Uterus (tissue), 2 donors: ENCODE measurements at regions not wholly inside any gene's neighbourhood (a gene's known extent, or its start where the extent isn't known, plus 50 kb on each side); places are given as distances from the start of the nearest gene placed in this dataset.

Experiments used
- POLR2A ChIP-seq, 2 donors: fragments of 450-650 bp; IDR thresholded peaks; one replicate each; pipeline ENCODE4 v1.6.1; 2016; ENCODE audit warnings: antibody characterized with exemption in 2 of 2, mild to moderate bottlenecking in 1 of 2, moderate library complexity in 1 of 2
- TF ChIP-seq, protein P1 (sequence below), 4 experiments: fragments of 200-600 bp in 2 of 4; fragments of 450-650 bp in 2 of 4; sonication (generic) in 2 of 4; IDR thresholded peaks; one replicate each; pipeline ENCODE4 v1.5.1; 2016 to 2019; ENCODE audit warnings: antibody characterized with exemption in 4 of 4, mild to moderate bottlenecking in 2 of 4, moderate library complexity in 1 of 4

DNA sequence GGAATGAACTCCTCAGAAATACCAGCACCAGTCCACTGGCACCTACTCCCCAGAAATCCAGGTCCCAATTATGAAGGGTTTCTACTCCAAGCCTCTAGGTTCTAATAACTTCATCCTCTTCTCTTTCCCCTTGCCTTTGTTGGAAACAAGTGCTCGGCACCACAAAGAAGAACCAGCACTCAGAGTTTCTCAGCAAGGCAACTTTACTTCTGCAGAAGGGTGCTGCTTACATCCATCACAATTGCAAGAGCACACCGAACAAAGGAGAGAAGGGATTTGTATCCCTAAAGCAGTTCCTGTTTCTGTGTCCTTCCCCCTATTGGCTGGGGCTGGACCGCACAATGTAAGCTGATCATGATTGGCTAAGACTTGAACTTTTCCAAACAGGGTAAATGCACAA lies 74.2 kb upstream of the GNG2 start:
- TF ChIP-seq, protein P1, sequence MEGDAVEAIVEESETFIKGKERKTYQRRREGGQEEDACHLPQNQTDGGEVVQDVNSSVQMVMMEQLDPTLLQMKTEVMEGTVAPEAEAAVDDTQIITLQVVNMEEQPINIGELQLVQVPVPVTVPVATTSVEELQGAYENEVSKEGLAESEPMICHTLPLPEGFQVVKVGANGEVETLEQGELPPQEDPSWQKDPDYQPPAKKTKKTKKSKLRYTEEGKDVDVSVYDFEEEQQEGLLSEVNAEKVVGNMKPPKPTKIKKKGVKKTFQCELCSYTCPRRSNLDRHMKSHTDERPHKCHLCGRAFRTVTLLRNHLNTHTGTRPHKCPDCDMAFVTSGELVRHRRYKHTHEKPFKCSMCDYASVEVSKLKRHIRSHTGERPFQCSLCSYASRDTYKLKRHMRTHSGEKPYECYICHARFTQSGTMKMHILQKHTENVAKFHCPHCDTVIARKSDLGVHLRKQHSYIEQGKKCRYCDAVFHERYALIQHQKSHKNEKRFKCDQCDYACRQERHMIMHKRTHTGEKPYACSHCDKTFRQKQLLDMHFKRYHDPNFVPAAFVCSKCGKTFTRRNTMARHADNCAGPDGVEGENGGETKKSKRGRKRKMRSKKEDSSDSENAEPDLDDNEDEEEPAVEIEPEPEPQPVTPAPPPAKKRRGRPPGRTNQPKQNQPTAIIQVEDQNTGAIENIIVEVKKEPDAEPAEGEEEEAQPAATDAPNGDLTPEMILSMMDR (IDR thresholded peaks at IDR 0.05) = no peak
- no peak for TF ChIP-seq POLR2A (IDR thresholded peaks at IDR 0.05)
